ENCODE measurements at regions not wholly inside any gene's neighbourhood (a gene's known extent, or its start where the extent isn't known, plus 50 kb on each side); places are given as distances from the start of the nearest gene placed in this dataset.
A peak's percentile ranks its signal among the peaks of the same experiment; 100 is the strongest.

DNA sequence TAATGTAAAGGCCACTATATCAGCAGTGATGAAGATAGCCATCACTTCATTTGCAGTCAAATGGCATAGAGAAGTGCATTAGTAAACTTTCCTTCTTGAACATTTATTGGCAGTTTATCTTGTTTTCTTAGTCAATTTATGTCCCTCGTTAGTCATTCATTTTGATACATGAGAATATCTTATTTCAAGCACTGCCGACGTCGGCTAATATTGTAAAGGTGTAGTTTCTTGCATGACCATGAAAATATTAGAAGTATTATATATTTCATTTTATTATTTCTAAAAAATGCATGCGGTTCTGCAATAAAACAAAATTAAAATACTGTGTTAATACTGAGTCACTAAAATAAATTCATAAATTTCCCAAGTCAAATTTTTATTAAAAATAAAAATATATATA is 751.6 kb upstream of the ROBO1 start:
- ATAC-seq, result no peak
- FAIRE-seq, result no peak
- no peaks in the 10 kb centered on the region; the same call in 2 of the 3 replicates for H3K9me3 ChIP-seq
- no peaks in the 10 kb centered on the region for H3K4me1 ChIP-seq
- DNase-seq (ENCODE audit: low read depth in 1 of 2, low spot score in 1 of 2), result no peak
- POLR2A ChIA-PET, result no interaction called here
- 59% methylated on average over 5 of the region's 5 CpGs for WGBS (ENCODE audit: missing lambda C conversion rate)
- H3K4me2 ChIP-seq, result no peak overlapping the region
- TF ChIP-seq ZNF302 (CRISPR knock-in tag; IDR thresholded peaks at IDR 0.05) (no peak), TFCP2L1 (CRISPR knock-in tag; IDR thresholded peaks at IDR 0.05) (no peak), HOXA7 (CRISPR knock-in tag; IDR thresholded peaks at IDR 0.05) (no peak), MAFK (IDR thresholded peaks at IDR 0.05; ENCODE audit: partially characterized antibody) (peak; percentile 42), NPAS2 (CRISPR knock-in tag; IDR thresholded peaks at IDR 0.05; ENCODE audit: borderline replicate concordance) (no peak), RARB (CRISPR knock-in tag; IDR thresholded peaks at IDR 0.05) (no peak)
- TF ChIP-seq, protein P1, sequence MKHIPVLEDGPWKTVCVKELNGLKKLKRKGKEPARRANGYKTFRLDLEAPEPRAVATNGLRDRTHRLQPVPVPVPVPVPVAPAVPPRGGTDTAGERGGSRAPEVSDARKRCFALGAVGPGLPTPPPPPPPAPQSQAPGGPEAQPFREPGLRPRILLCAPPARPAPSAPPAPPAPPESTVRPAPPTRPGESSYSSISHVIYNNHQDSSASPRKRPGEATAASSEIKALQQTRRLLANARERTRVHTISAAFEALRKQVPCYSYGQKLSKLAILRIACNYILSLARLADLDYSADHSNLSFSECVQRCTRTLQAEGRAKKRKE (CRISPR knock-in tag; IDR thresholded peaks at IDR 0.05; ENCODE audit: low read depth), result no peak
- TF ChIP-seq, protein P2, sequence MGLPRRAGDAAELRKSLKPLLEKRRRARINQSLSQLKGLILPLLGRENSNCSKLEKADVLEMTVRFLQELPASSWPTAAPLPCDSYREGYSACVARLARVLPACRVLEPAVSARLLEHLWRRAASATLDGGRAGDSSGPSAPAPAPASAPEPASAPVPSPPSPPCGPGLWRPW (IDR thresholded peaks at IDR 0.05), result no peak
- no peak overlapping the region for H3K4me3 ChIP-seq
- CTCF ChIA-PET, result no interaction called here
- H3K27ac ChIP-seq, result no peak overlapping the region

DNA sequence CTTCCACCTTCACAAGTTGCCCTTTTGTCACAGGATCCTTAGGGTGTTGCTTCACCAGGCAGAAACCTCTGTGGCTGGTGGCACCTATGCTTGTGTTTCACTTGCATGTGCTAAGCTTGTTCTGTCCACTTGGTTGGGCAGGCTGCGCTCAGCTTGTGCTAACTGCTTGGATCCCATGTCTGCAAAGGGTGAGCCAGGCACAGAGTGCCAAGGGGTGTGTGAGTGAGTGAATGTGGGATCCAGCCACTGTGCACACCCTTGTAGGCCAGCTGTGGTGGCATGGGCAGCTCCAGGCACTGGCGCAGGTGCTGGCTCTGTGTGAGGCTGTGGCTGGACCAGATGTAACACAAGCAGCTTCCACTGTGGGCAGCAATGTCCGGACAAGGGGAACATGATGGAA is 728.7 kb upstream of the ROBO1 start:
- no peaks in the 10 kb centered on the region for H3K4me1 ChIP-seq
- H3K4me2 ChIP-seq, result no peak overlapping the region
- TF ChIP-seq POLR2A (IDR thresholded peaks at IDR 0.05; ENCODE audit: low read length) (0 out of 2 replicates have a peak, but pooled peaks have one; percentile 19), POLR2AphosphoS2 (conservative IDR thresholded peaks at IDR 0.05; ENCODE audit: low read length) (no peak)
- ATAC-seq (no peak), DNase-seq (ENCODE audit: low read depth in 1 of 2, low spot score in 1 of 2) (no peak), FAIRE-seq (no peak)
- ChIA-PET POLR2A (no interaction called here), CTCF (interaction anchor here (0.5 to 0.6 kb wide), 2 partner anchors 115 to 982 kb away, joined by 3 read pairs; no protein-coding TSS in a partner anchor)
- H3K9me3 ChIP-seq, result 0 out of 3 replicates have a peak, but pooled peaks cover 4% of the 10 kb centered on the region
- H3K4me3 ChIP-seq, result no peak overlapping the region
- H3K27ac ChIP-seq, result no peak overlapping the region
- WGBS (ENCODE audit: missing lambda C conversion rate), result 30% methylated on average over 3 of the region's 3 CpGs

DNA sequence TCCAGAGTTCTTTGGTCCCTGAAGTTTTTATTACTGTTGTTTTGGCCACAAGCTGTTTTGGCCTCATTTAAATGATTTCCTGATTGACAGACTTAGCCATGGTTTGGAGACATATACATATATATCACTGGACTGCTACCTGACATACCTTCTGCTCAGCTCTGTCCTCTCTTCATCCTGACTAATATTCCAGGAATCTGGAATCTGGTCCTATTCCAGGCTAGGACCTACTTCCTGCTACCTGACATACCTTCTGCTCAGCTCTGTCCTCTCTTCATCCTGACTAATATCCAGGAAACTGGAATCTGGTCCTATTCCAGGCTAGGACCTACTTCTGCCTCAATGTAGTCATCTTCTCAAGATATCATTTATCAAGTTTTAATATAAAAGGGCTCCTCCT is 724.4 kb upstream of the ROBO1 start:
- H3K4me3 ChIP-seq, result no peak overlapping the region
- no peak overlapping the region for H3K27ac ChIP-seq
- TF ChIP-seq, protein P3, sequence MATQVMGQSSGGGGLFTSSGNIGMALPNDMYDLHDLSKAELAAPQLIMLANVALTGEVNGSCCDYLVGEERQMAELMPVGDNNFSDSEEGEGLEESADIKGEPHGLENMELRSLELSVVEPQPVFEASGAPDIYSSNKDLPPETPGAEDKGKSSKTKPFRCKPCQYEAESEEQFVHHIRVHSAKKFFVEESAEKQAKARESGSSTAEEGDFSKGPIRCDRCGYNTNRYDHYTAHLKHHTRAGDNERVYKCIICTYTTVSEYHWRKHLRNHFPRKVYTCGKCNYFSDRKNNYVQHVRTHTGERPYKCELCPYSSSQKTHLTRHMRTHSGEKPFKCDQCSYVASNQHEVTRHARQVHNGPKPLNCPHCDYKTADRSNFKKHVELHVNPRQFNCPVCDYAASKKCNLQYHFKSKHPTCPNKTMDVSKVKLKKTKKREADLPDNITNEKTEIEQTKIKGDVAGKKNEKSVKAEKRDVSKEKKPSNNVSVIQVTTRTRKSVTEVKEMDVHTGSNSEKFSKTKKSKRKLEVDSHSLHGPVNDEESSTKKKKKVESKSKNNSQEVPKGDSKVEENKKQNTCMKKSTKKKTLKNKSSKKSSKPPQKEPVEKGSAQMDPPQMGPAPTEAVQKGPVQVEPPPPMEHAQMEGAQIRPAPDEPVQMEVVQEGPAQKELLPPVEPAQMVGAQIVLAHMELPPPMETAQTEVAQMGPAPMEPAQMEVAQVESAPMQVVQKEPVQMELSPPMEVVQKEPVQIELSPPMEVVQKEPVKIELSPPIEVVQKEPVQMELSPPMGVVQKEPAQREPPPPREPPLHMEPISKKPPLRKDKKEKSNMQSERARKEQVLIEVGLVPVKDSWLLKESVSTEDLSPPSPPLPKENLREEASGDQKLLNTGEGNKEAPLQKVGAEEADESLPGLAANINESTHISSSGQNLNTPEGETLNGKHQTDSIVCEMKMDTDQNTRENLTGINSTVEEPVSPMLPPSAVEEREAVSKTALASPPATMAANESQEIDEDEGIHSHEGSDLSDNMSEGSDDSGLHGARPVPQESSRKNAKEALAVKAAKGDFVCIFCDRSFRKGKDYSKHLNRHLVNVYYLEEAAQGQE (IDR thresholded peaks at IDR 0.05), result no peak
- TF ChIP-seq EHF (CRISPR knock-in tag; IDR thresholded peaks at IDR 0.05) (no peak), ELK1 (IDR thresholded peaks at IDR 0.05; ENCODE audit: low read depth, low read length) (no peak), HOXB5 (CRISPR knock-in tag; IDR thresholded peaks at IDR 0.05) (no peak), RAD21 (conservative IDR thresholded peaks at IDR 0.05 in 1 of 2, IDR thresholded peaks at IDR 0.05 in 1 of 2) (no peak), HDAC2 (IDR thresholded peaks at IDR 0.05) (no peak), FOXS1 (CRISPR knock-in tag; IDR thresholded peaks at IDR 0.05) (no peak), MAZ (IDR thresholded peaks at IDR 0.05; ENCODE audit: borderline replicate concordance, low read depth, low read length) (no peak), ZC3H11A (IDR thresholded peaks at IDR 0.05) (no peak)
- TF ChIP-seq, protein P4, sequence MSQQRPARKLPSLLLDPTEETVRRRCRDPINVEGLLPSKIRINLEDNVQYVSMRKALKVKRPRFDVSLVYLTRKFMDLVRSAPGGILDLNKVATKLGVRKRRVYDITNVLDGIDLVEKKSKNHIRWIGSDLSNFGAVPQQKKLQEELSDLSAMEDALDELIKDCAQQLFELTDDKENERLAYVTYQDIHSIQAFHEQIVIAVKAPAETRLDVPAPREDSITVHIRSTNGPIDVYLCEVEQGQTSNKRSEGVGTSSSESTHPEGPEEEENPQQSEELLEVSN (IDR thresholded peaks at IDR 0.05; ENCODE audit: borderline replicate concordance, low read depth), result no peak
- FAIRE-seq (no peak), ATAC-seq (no peak), DNase-seq (ENCODE audit: low read depth in 1 of 2, low spot score in 1 of 2) (no peak)
- H3K4me2 ChIP-seq, result no peak overlapping the region
- ChIA-PET CTCF (no interaction called here), POLR2A (no interaction called here)
- H3K9me3 ChIP-seq, result 0 out of 3 replicates have a peak, but pooled peaks cover 4% of the 10 kb centered on the region
- no peaks in the 10 kb centered on the region for H3K4me1 ChIP-seq

All from A549 (cell line).